Peyer's patch (tissue), 4 donors: ENCODE measurements at regions not wholly inside any gene's neighbourhood (a gene's known extent, or its start where the extent isn't known, plus 50 kb on each side); places are given as distances from the start of the nearest gene placed in this dataset.

ENCODE experiments used
- DNase-seq, 3 donors: peaks; one replicate each; pipeline ENCODE4 v3.0.0-alpha.2; 2017 to 2019
- H3K27ac ChIP-seq, 4 donors: fragments of 200-600 bp; sonication (generic); one replicate each; pipeline ENCODE4 v1.5.1; 2016 to 2019
- H3K27me3 ChIP-seq, 2 donors: fragments of 200-600 bp; sonication (generic); one replicate each; pipeline ENCODE4 v1.5.1; 2019
- H3K36me3 ChIP-seq, 3 donors: fragments of 200-600 bp; sonication (generic); one replicate each; pipeline ENCODE4 v1.5.1; 2016 to 2019
- H3K4me1 ChIP-seq, 4 donors: fragments of 200-600 bp; sonication (generic); one replicate each; pipeline ENCODE4 v1.5.1; 2016 to 2019
- H3K4me3 ChIP-seq, 4 donors: fragments of 200-600 bp; sonication (generic); 1 replicate in 3 of 4; 2 replicates in 1 of 4; pipeline ENCODE4 v1.5.1; 2016 to 2019; ENCODE audit warnings: mild to moderate bottlenecking in 1 of 4
- H3K9me3 ChIP-seq, 4 donors: fragments of 200-600 bp; sonication (generic); one replicate each; pipeline ENCODE4 v1.5.1; 2016 to 2019; ENCODE audit warnings: mild to moderate bottlenecking in 1 of 4
- CTCF ChIP-seq, 6 experiments: fragments of 450-650 bp in 4 of 6; fragments of 200-600 bp in 2 of 6; sonication (generic) in 1 of 6; IDR thresholded peaks; one replicate each; pipeline ENCODE4 v1.5.1; 2017 to 2019; ENCODE audit warnings: antibody characterized with exemption in 6 of 6, mild to moderate bottlenecking in 3 of 6, moderate library complexity in 1 of 6
- POLR2A ChIP-seq, 2 donors: fragments of 450-650 bp; IDR thresholded peaks; one replicate each; pipeline ENCODE4 v1.5.1; 2017; ENCODE audit warnings: antibody characterized with exemption in 2 of 2, mild to moderate bottlenecking in 2 of 2, moderate library complexity in 2 of 2

GRCh38 chr1:101738475-101738874, 258.3 kb downstream of the OLFM3 start:
- no peak overlapping the region for H3K27ac ChIP-seq

GRCh38 chr1:101739146-101739545, 257.6 kb downstream of the OLFM3 start:
- no peaks in the 10 kb centered on the region for H3K4me1 ChIP-seq
- DNase-seq: no peak
- no peaks in the 10 kb centered on the region for H3K9me3 ChIP-seq
- no peaks in the 10 kb centered on the region for H3K36me3 ChIP-seq
- no peak overlapping the region for H3K4me3 ChIP-seq
- TF ChIP-seq CTCF (IDR thresholded peaks at IDR 0.05) (no peak), POLR2A (IDR thresholded peaks at IDR 0.05) (no peak)
- no peaks in the 10 kb centered on the region for H3K27me3 ChIP-seq
- no peak overlapping the region for H3K27ac ChIP-seq

More at GRCh38 chr1:101738475-101738874, 258.3 kb downstream of the OLFM3 start:
- DNase-seq: no peak
- H3K27me3 ChIP-seq: no peaks in the 10 kb centered on the region
- no peak overlapping the region for H3K4me3 ChIP-seq
- H3K9me3 ChIP-seq: no peaks in the 10 kb centered on the region
- H3K36me3 ChIP-seq: no peaks in the 10 kb centered on the region
- no peaks in the 10 kb centered on the region for H3K4me1 ChIP-seq
- TF ChIP-seq POLR2A (IDR thresholded peaks at IDR 0.05): no peak
- no peak for TF ChIP-seq CTCF (IDR thresholded peaks at IDR 0.05)

GRCh38 chr1:101739826-101740330, 256.8 kb downstream of the OLFM3 start:
- DNase-seq: no peak
- Histone ChIP-seq H3K4me3 (no peak overlapping the region), H3K36me3 (no peaks in the 10 kb centered on the region)

GRCh38 chr1:101741910-101742309, 254.8 kb downstream of the OLFM3 start:
- no peak overlapping the region for H3K27ac ChIP-seq

More at GRCh38 chr1:101739826-101740330, 256.8 kb downstream of the OLFM3 start:
- Histone ChIP-seq H3K27ac (no peak overlapping the region), H3K9me3 (no peaks in the 10 kb centered on the region), H3K27me3 (no peaks in the 10 kb centered on the region), H3K4me1 (no peaks in the 10 kb centered on the region)
- TF ChIP-seq POLR2A (IDR thresholded peaks at IDR 0.05): no peak

GRCh38 chr1:101742509-101742908, 254.2 kb downstream of the OLFM3 start:
- Histone ChIP-seq H3K36me3 (no peaks in the 10 kb centered on the region), H3K27me3 (no peaks in the 10 kb centered on the region), H3K4me1 (no peaks in the 10 kb centered on the region), H3K9me3 (no peaks in the 10 kb centered on the region), H3K4me3 (no peak overlapping the region), H3K27ac (no peak overlapping the region)
- TF ChIP-seq CTCF (IDR thresholded peaks at IDR 0.05) (no peak), POLR2A (IDR thresholded peaks at IDR 0.05) (no peak)
- DNase-seq: no peak

More at GRCh38 chr1:101741910-101742309, 254.8 kb downstream of the OLFM3 start:
- H3K36me3 ChIP-seq: no peaks in the 10 kb centered on the region
- H3K4me3 ChIP-seq: no peak overlapping the region
- TF ChIP-seq CTCF (IDR thresholded peaks at IDR 0.05) (no peak), POLR2A (IDR thresholded peaks at IDR 0.05) (no peak)
- DNase-seq: no peak
- H3K27me3 ChIP-seq: no peaks in the 10 kb centered on the region
- no peaks in the 10 kb centered on the region for H3K9me3 ChIP-seq
- H3K4me1 ChIP-seq: no peaks in the 10 kb centered on the region

- no peak for DNase-seq
- Histone ChIP-seq H3K4me1 (no peaks in the 10 kb centered on the region), H3K9me3 (no peaks in the 10 kb centered on the region), H3K36me3 (no peaks in the 10 kb centered on the region), H3K4me3 (no peak overlapping the region), H3K27ac (no peak overlapping the region), H3K27me3 (no peaks in the 10 kb centered on the region)
- no peak for TF ChIP-seq CTCF (IDR thresholded peaks at IDR 0.05)
- TF ChIP-seq POLR2A (IDR thresholded peaks at IDR 0.05): no peak
Observed at GRCh38 chr1:101745551-101746270, 251.0 kb downstream of the OLFM3 start.
